Esophagus squamous epithelium (tissue), 5 donors: ENCODE measurements at regions not wholly inside any gene's neighbourhood (a gene's known extent, or its start where the extent isn't known, plus 50 kb on each side); places are given as distances from the start of the nearest gene placed in this dataset.
A peak's percentile ranks its signal among the peaks of the same experiment; 100 is the strongest.

Source experiments
- DNase-seq: peaks from one replicate; lab custom pipeline; 2025; lab: John Stamatoyannopoulos, UW
- H3K27ac ChIP-seq, 4 donors: fragments of 200-600 bp; sonication (generic); one replicate each; pipeline ENCODE4 v1.5.1; 2016 to 2019; ENCODE audit warnings: mild to moderate bottlenecking in 1 of 4
- H3K27me3 ChIP-seq, 4 donors: fragments of 200-600 bp; sonication (generic); 1 replicate in 3 of 4; 2 replicates in 1 of 4; pipeline versions ENCODE4 v1.5.1 to v1.6.0; 2017 to 2021; ENCODE audit warnings: antibody characterized with exemption in 1 of 4
- H3K36me3 ChIP-seq, 3 donors: fragments of 200-600 bp; sonication (generic); one replicate each; pipeline ENCODE4 v1.5.1; 2016 to 2019
- H3K4me1 ChIP-seq, 3 donors: fragments of 200-600 bp; sonication (generic); one replicate each; pipeline ENCODE4 v1.5.1; 2017 to 2019
- H3K4me3 ChIP-seq, 4 donors: fragments of 200-600 bp; sonication (generic); 1 replicate in 3 of 4; 2 replicates in 1 of 4; pipeline ENCODE4 v1.5.1; 2016 to 2019; ENCODE audit warnings: mild to moderate bottlenecking in 2 of 4, moderate library complexity in 1 of 4
- H3K9me3 ChIP-seq, 3 donors: fragments of 200-600 bp; sonication (generic); one replicate each; pipeline ENCODE4 v1.5.1; 2016 to 2019
- CTCF ChIP-seq, 6 experiments: fragments of 450-650 bp in 4 of 6; fragments of 200-600 bp in 2 of 6; sonication (generic) in 2 of 6; IDR thresholded peaks; one replicate each; pipeline ENCODE4 v1.5.1; 2016 to 2019; ENCODE audit warnings: antibody characterized with exemption in 6 of 6, mild to moderate bottlenecking in 4 of 6, moderate library complexity in 4 of 6
- POLR2A ChIP-seq, 4 donors: fragments of 450-650 bp; IDR thresholded peaks; one replicate each; pipeline ENCODE4 v1.6.1; 2017; ENCODE audit warnings: antibody characterized with exemption in 4 of 4, mild to moderate bottlenecking in 4 of 4, moderate library complexity in 3 of 4
- WGBS, 2 donors: methylation state at CpG; one replicate each; pipeline ENCODE4 v1.1.5; 2018; 5-methylcytosine and 5-hydroxymethylcytosine counted together
- intact Hi-C: fragments of 100-400 bp; cut with DNase I; formaldehyde crosslinking; loops from one replicate; pipeline ENCODE4 v1.15.0; 2022
- donor health status: DM: yes; HTN: yes; CAD: no.

DNA sequence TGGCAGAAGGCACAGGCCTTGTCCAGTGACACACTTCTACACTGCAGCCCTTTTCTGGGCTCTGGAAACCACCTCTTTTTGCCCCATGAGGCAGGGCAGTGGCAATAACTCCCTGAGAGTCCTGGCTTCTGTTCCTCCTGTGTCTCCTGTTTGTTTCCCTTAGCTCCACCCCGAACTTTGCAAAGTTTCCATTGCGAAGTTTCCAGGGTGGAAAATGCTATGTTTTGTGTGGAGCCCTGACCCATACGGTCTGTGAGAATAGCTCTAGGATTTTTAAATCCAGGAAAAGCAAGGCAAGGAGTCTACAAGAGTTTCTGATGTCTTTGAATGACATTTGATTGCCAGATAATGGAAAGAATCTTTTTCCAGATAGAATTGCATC is 92.2 kb upstream of the AKR1E2 start:
- no peak for DNase-seq
- TF ChIP-seq CTCF (IDR thresholded peaks at IDR 0.05), result no peak
- TF ChIP-seq POLR2A (IDR thresholded peaks at IDR 0.05), result no peak
- Histone ChIP-seq H3K27ac (peak overlapping the region; percentile 46 to 87 (median 84)), H3K27me3 (no peaks in the 10 kb centered on the region), H3K4me1 (peaks cover 0 to 45% (median 12%) of the 10 kb centered on the region in 3 donors), H3K9me3 (no peaks in the 10 kb centered on the region), H3K4me3 (no peak overlapping the region), H3K36me3 (no peaks in the 10 kb centered on the region)
- WGBS, 2 donors, result 65 to 67% methylated on average over 3 of the region's 3 CpGs
- intact Hi-C loops, result no loop called here

DNA sequence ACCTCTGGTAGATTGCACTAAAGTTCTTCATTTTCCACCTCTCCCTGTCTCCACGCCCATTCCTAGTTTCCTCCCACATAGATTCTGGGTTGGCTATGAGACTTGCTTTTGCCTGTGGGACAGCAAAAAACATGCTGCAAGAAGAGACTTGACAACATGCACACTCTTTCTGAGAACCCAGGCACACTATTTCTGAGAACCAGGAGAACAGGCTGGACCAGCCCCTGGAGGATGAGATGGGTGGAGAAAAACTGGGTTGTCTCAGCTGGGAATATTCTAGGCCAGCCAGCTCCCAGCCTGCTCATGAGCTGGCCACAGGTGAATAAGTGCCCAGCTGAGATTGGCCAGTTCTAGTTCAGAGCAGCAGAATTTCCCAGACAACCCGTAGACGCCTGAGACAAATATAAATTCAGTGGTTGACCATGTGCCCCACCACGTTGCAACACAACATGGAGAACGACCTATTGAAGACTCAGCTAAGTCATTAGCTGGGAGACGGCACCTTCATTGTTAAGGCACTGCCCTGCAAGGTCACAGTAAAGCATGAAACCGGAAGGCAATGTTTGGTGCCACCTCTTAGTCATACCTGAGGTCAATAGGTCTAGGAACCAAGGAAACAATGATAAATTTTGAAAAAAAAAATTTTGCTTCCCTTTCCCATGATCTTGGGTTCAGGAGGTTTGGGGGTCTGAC is 92.7 kb upstream of the AKR1E2 start:
- Histone ChIP-seq H3K4me1 (peaks cover 0 to 45% (median 12%) of the 10 kb centered on the region in 3 donors), H3K4me3 (no peak overlapping the region), H3K27ac (peak overlapping the region; percentile 46 to 87 (median 84)), H3K27me3 (no peaks in the 10 kb centered on the region), H3K36me3 (no peaks in the 10 kb centered on the region), H3K9me3 (no peaks in the 10 kb centered on the region)
- DNase-seq, result no peak
- TF ChIP-seq POLR2A (IDR thresholded peaks at IDR 0.05) (no peak), CTCF (IDR thresholded peaks at IDR 0.05) (peak in 2 of 6 experiments; percentile 8 to 13)
- 26 to 52% methylated on average over 6 to 7 of the region's 7 CpGs for WGBS, 2 donors
- intact Hi-C loops, result no loop called here

GRCh38 chr10:4730998-4731397 is 95.0 kb upstream of the AKR1E2 start:
- Histone ChIP-seq H3K9me3 (no peaks in the 10 kb centered on the region), H3K4me3 (no peak overlapping the region), H3K4me1 (peaks cover 0 to 40% (median 12%) of the 10 kb centered on the region in 3 donors), H3K36me3 (no peaks in the 10 kb centered on the region), H3K27me3 (no peaks in the 10 kb centered on the region), H3K27ac (no peak overlapping the region)
- 93 to 97% methylated on average over 3 of the region's 3 CpGs for WGBS, 2 donors
- no peak for TF ChIP-seq CTCF (IDR thresholded peaks at IDR 0.05)
- TF ChIP-seq POLR2A (IDR thresholded peaks at IDR 0.05), result no peak
- intact Hi-C loops, result no loop called here
- no peak for DNase-seq

GRCh38 chr10:4725917-4726606 is 99.9 kb upstream of the AKR1E2 start:
- no peaks in the 10 kb centered on the region for H3K36me3 ChIP-seq
- 21 to 33% methylated on average over 4 of the region's 4 CpGs for WGBS, 2 donors
- H3K27ac ChIP-seq, result peak overlapping the region; percentile 50 to 80 (median 69)
- no peak for DNase-seq
- no peak overlapping the region for H3K4me3 ChIP-seq
- H3K4me1 ChIP-seq, result peaks cover 0 to 48% (median 4%) of the 10 kb centered on the region in 3 donors
- intact Hi-C loops, result no loop called here
- TF ChIP-seq CTCF (IDR thresholded peaks at IDR 0.05), result no peak
- no peak for TF ChIP-seq POLR2A (IDR thresholded peaks at IDR 0.05)
- no peaks in the 10 kb centered on the region for H3K9me3 ChIP-seq
- H3K27me3 ChIP-seq, result no peaks in the 10 kb centered on the region

- peak overlapping the region in 3 of 4 donors; percentile 48 to 74 (median 70) for H3K27ac ChIP-seq
- intact Hi-C loops, result no loop called here
- no peak overlapping the region for H3K4me3 ChIP-seq
- TF ChIP-seq CTCF (IDR thresholded peaks at IDR 0.05) (no peak), POLR2A (IDR thresholded peaks at IDR 0.05) (no peak)
- no peaks in the 10 kb centered on the region for H3K9me3 ChIP-seq
- no peaks in the 10 kb centered on the region for H3K36me3 ChIP-seq
- no peaks in the 10 kb centered on the region for H3K27me3 ChIP-seq
- no peak for DNase-seq
- H3K4me1 ChIP-seq, result peaks cover 0 to 58% (median 4%) of the 10 kb centered on the region in 3 donors
Measured at GRCh38 chr10:4723860-4724259, 102.1 kb upstream of the AKR1E2 start.
